HEK293 (cell line): ENCODE measurements at regions not wholly inside any gene's neighbourhood (a gene's known extent, or its start where the extent isn't known, plus 50 kb on each side); places are given as distances from the start of the nearest gene placed in this dataset.

Experiments used
- MYNN ChIP-seq: fragments of 450-650 bp; formaldehyde crosslinking; IDR thresholded peaks from 2 replicates; pipeline ENCODE4 v1.5.1; 2016; ENCODE audit warnings: missing biosample characterization, missing genetic modification characterization, borderline replicate concordance
- TRIM28 ChIP-seq: IDR thresholded peaks from 2 replicates; pipeline ENCODE4 v1.6.1; 2011; ENCODE audit warnings: low read length, control low read depth, borderline replicate concordance
- YY1 ChIP-seq: fragments of 450-650 bp; formaldehyde crosslinking; IDR thresholded peaks from 2 replicates; pipeline ENCODE4 v1.5.1; 2018; ENCODE audit warnings: missing biosample characterization, missing genetic modification characterization
- ZNF146 ChIP-seq: fragments of 450-650 bp; formaldehyde crosslinking; IDR thresholded peaks from 2 replicates; pipeline ENCODE4 v1.5.1; 2016; ENCODE audit warnings: missing biosample characterization, missing genetic modification characterization
- TF ChIP-seq, protein P1 (sequence below): fragments of 450-650 bp; formaldehyde crosslinking; IDR thresholded peaks from 2 replicates; pipeline ENCODE4 v1.5.1; 2016; ENCODE audit warnings: missing biosample characterization, missing genetic modification characterization

DNA sequence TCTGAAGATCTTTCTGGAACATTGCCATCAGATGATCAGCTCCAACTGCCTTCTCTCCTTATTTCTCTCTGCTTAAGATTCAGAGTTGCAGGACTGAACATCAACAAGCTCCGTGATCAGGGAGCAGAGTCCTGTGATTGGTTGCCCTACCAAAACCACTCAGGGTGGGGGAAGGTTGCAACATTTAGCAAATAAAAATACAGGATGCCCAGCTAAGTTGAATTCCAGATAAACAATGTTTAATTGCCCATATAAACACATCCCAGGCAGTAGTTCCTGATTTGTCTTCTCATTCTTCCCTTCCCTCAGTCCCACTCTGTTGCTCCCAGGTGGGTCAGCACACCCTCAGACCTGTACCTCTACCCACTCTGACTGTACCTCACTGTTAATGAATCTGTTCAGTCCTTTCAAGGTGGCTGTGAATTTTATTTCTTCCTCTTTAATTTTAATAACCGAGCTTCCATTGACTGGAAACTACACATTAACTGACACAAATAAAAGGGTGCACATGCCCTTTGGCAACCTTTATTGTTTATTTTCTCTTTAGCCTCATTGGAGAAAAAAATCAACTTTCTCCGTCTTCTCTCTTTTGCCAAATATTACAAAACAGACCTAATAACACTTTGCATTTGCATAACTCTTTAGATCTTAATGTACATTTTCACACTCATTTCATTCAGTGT lies 167.1 kb upstream of the PKDCC start:
- TF ChIP-seq, protein P1, sequence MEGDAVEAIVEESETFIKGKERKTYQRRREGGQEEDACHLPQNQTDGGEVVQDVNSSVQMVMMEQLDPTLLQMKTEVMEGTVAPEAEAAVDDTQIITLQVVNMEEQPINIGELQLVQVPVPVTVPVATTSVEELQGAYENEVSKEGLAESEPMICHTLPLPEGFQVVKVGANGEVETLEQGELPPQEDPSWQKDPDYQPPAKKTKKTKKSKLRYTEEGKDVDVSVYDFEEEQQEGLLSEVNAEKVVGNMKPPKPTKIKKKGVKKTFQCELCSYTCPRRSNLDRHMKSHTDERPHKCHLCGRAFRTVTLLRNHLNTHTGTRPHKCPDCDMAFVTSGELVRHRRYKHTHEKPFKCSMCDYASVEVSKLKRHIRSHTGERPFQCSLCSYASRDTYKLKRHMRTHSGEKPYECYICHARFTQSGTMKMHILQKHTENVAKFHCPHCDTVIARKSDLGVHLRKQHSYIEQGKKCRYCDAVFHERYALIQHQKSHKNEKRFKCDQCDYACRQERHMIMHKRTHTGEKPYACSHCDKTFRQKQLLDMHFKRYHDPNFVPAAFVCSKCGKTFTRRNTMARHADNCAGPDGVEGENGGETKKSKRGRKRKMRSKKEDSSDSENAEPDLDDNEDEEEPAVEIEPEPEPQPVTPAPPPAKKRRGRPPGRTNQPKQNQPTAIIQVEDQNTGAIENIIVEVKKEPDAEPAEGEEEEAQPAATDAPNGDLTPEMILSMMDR (tag by site-specific recombination): no peak
- TF ChIP-seq MYNN (no peak), YY1 (tag by site-specific recombination) (no peak), TRIM28 (no peak), ZNF146 (no peak)
